Neuron (in vitro differentiated cells): ENCODE measurements at regions not wholly inside any gene's neighbourhood (a gene's known extent, or its start where the extent isn't known, plus 50 kb on each side); places are given as distances from the start of the nearest gene placed in this dataset.
A peak's percentile ranks its signal among the peaks of the same experiment; 100 is the strongest.
"Not testable (repeated sequence)": the region's sequence is repeated elsewhere in the genome, so short reads cannot be mapped to it uniquely, and the experiment has no call there.

ENCODE experiments used
- H2AFZ ChIP-seq: one replicate; pipeline ENCODE4 v1.6.1; 2013; ENCODE audit warnings: low read depth, mild to moderate bottlenecking, inconsistent platforms, low read length, moderate library complexity
- H3K27me3 ChIP-seq: one replicate; pipeline ENCODE4 v1.6.1; 2013; ENCODE audit warnings: low read length; ENCODE audit not compliant: insufficient read depth
- H3K36me3 ChIP-seq: one replicate; pipeline ENCODE4 v1.6.1; 2013; ENCODE audit warnings: low read length; ENCODE audit not compliant: insufficient read depth
- H3K4me1 ChIP-seq: one replicate; pipeline ENCODE4 v1.6.1; 2013; ENCODE audit warnings: low read length; ENCODE audit not compliant: insufficient read depth
- H3K4me3 ChIP-seq: 2 replicates; pipeline ENCODE4 v1.5.1; 2013; ENCODE audit warnings: mild to moderate bottlenecking, low read length, moderate library complexity
- H3K9me3 ChIP-seq: one replicate; pipeline ENCODE4 v1.6.1; 2013; ENCODE audit warnings: low read length

- Histone ChIP-seq H2AFZ (no peak overlapping the region), H3K4me1 (no peaks in the 10 kb centered on the region), H3K4me3 (no peak overlapping the region), H3K36me3 (no peaks in the 10 kb centered on the region), H3K27me3 (no peaks in the 10 kb centered on the region), H3K9me3 (no peaks in the 10 kb centered on the region)
These were observed 1282.8 kb upstream of the ACVR2A start for GRCh38 chr2:146561996-146562395.

GRCh38 chr2:146547236-146547635 is 1297.6 kb upstream of the ACVR2A start:
- no peak overlapping the region for H3K4me3 ChIP-seq
- H3K9me3 ChIP-seq: peaks cover 2% of the 10 kb centered on the region
- H2AFZ ChIP-seq: no peak overlapping the region
- H3K27me3 ChIP-seq: no peaks in the 10 kb centered on the region
- no peaks in the 10 kb centered on the region for H3K4me1 ChIP-seq
- H3K36me3 ChIP-seq: no peaks in the 10 kb centered on the region

- H3K27me3 ChIP-seq: no peaks in the 10 kb centered on the region
- H3K4me1 ChIP-seq: peaks cover 10% of the 10 kb centered on the region
- no peak overlapping the region for H2AFZ ChIP-seq
- no peaks in the 10 kb centered on the region for H3K36me3 ChIP-seq
- H3K4me3 ChIP-seq: no peak overlapping the region
- H3K9me3 ChIP-seq: peaks cover 2% of the 10 kb centered on the region
These were observed 1300.1 kb upstream of the ACVR2A start for GRCh38 chr2:146544701-146545100.

GRCh38 chr2:146541896-146542295 is 1302.9 kb upstream of the ACVR2A start:
- H3K9me3 ChIP-seq: peaks cover 2% of the 10 kb centered on the region
- H2AFZ ChIP-seq: no peak overlapping the region
- H3K27me3 ChIP-seq: no peaks in the 10 kb centered on the region
- H3K36me3 ChIP-seq: no peaks in the 10 kb centered on the region
- peaks cover 16% of the 10 kb centered on the region for H3K4me1 ChIP-seq
- no peak overlapping the region for H3K4me3 ChIP-seq

- H2AFZ ChIP-seq: peak overlapping the region; percentile 34
- no peak overlapping the region for H3K4me3 ChIP-seq
- H3K27me3 ChIP-seq: no peaks in the 10 kb centered on the region
- no peaks in the 10 kb centered on the region for H3K36me3 ChIP-seq
- peaks cover 16% of the 10 kb centered on the region for H3K4me1 ChIP-seq
- peaks cover 3% of the 10 kb centered on the region for H3K9me3 ChIP-seq
These were observed 1304.4 kb upstream of the ACVR2A start for GRCh38 chr2:146540271-146540932.

- not testable (repeated sequence) for H3K4me3 ChIP-seq, H2AFZ ChIP-seq
These were observed 1305.1 kb upstream of the ACVR2A start for GRCh38 chr2:146539739-146540138.

GRCh38 chr2:146537477-146537876 is 1307.4 kb upstream of the ACVR2A start:
- no peaks in the 10 kb centered on the region for H3K27me3 ChIP-seq
- no peaks in the 10 kb centered on the region for H3K36me3 ChIP-seq
- no peak overlapping the region for H3K4me3 ChIP-seq
- no peak overlapping the region for H2AFZ ChIP-seq
- peaks cover 3% of the 10 kb centered on the region for H3K9me3 ChIP-seq
- H3K4me1 ChIP-seq: peaks cover 16% of the 10 kb centered on the region

More at GRCh38 chr2:146539739-146540138, 1305.1 kb upstream of the ACVR2A start:
- not testable (repeated sequence) for H3K27me3 ChIP-seq, H3K36me3 ChIP-seq, H3K9me3 ChIP-seq
- peaks cover 16% of the 10 kb centered on the region for H3K4me1 ChIP-seq

GRCh38 chr2:146532509-146533147 is 1312.2 kb upstream of the ACVR2A start:
- H3K4me1 ChIP-seq: no peaks in the 10 kb centered on the region
- H3K4me3 ChIP-seq: no peak overlapping the region
- peaks cover 3% of the 10 kb centered on the region for H3K9me3 ChIP-seq
- no peaks in the 10 kb centered on the region for H3K27me3 ChIP-seq
- no peaks in the 10 kb centered on the region for H3K36me3 ChIP-seq
- H2AFZ ChIP-seq: no peak overlapping the region

GRCh38 chr2:146532009-146532408 is 1312.8 kb upstream of the ACVR2A start:
- Histone ChIP-seq H3K36me3 (no peaks in the 10 kb centered on the region), H3K4me3 (no peak overlapping the region), H3K27me3 (no peaks in the 10 kb centered on the region), H2AFZ (no peak overlapping the region), H3K4me1 (no peaks in the 10 kb centered on the region), H3K9me3 (peaks cover 3% of the 10 kb centered on the region)

GRCh38 chr2:146530886-146531285 is 1313.9 kb upstream of the ACVR2A start:
- no peaks in the 10 kb centered on the region for H3K9me3 ChIP-seq
- no peaks in the 10 kb centered on the region for H3K36me3 ChIP-seq
- peak overlapping the region; percentile 7 for H2AFZ ChIP-seq
- no peaks in the 10 kb centered on the region for H3K4me1 ChIP-seq
- no peaks in the 10 kb centered on the region for H3K27me3 ChIP-seq
- H3K4me3 ChIP-seq: no peak overlapping the region

GRCh38 chr2:146527166-146527565 is 1317.7 kb upstream of the ACVR2A start:
- Histone ChIP-seq H3K4me1 (no peaks in the 10 kb centered on the region), H3K9me3 (no peaks in the 10 kb centered on the region), H3K36me3 (no peaks in the 10 kb centered on the region), H3K27me3 (no peaks in the 10 kb centered on the region), H3K4me3 (no peak overlapping the region), H2AFZ (no peak overlapping the region)

GRCh38 chr2:146523196-146523595 is 1321.6 kb upstream of the ACVR2A start:
- Histone ChIP-seq H2AFZ (no peak overlapping the region), H3K27me3 (no peaks in the 10 kb centered on the region), H3K36me3 (no peaks in the 10 kb centered on the region), H3K4me1 (no peaks in the 10 kb centered on the region), H3K4me3 (no peak overlapping the region), H3K9me3 (no peaks in the 10 kb centered on the region)

GRCh38 chr2:146506851-146507250 is 1338.0 kb upstream of the ACVR2A start:
- Histone ChIP-seq H3K9me3 (no peaks in the 10 kb centered on the region), H3K27me3 (no peaks in the 10 kb centered on the region), H3K4me3 (no peak overlapping the region), H3K36me3 (no peaks in the 10 kb centered on the region), H2AFZ (no peak overlapping the region), H3K4me1 (no peaks in the 10 kb centered on the region)

GRCh38 chr2:146503366-146503765 is 1341.5 kb upstream of the ACVR2A start:
- no peak overlapping the region for H3K4me3 ChIP-seq
- no peaks in the 10 kb centered on the region for H3K4me1 ChIP-seq
- no peaks in the 10 kb centered on the region for H3K36me3 ChIP-seq
- no peak overlapping the region for H2AFZ ChIP-seq
- no peaks in the 10 kb centered on the region for H3K9me3 ChIP-seq
- no peaks in the 10 kb centered on the region for H3K27me3 ChIP-seq
